ENCODE measurements at regions not wholly inside any gene's neighbourhood (a gene's known extent, or its start where the extent isn't known, plus 50 kb on each side); places are given as distances from the start of the nearest gene placed in this dataset.
"Not testable (repeated sequence)": the region's sequence is repeated elsewhere in the genome, so short reads cannot be mapped to it uniquely, and the experiment has no call there.

GRCh38 chr5:108528655-108529054 is 146.8 kb upstream of the FBXL17 start:
- DNase-seq = no peak

DNA sequence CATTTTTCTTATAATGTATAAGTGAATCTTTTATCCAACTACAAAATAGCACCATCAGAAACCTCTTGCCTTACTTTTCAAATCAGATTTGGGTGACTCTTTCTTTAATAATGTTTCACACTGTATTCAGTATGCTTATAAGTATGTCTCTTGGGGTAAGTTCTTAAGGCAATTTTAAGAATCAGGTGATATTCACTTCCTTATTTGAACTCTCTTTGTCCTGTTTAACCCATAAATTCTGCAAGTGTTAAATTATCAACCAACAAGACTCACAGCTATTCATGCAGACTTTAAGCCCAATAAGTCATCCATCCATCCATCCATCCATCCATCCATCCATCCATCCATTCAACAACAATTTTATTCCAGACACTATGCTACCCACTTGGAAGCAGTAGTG is 142.7 kb upstream of the FBXL17 start:
- DNase-seq = no peak

- no peak for DNase-seq
Observed at GRCh38 chr5:108523360-108523759, 141.5 kb upstream of the FBXL17 start.

DNA sequence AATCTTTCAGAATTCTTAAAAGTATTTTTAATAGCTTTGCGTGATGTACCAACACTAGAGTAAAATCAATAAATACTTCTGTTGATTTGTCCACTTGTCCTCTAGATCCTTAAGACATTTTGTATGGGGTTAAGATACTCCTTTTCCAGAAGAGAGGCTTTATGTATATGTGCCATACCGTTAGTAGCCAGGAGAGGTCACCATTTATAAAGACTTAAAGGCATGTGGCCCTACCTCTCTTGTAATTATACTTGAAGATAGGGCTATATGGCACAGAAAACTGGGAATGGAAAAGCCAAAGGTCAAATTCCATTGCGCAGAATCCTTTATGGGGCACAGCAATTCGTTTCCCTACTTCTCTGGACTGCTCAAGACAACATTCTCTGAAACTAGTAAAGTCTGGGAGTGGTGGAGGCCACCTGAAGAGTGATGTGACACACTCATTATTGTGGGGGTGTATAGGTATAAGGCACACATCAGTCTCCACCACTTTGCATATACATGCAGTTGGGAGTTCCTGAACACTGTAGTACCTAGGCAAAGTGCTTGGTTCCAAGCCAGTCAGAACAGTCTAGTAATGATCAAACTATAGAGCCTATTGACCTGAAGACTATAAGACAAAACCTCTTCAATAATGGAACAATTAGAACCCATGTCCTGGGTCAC is 140.1 kb upstream of the FBXL17 start:
- no peak for DNase-seq

GRCh38 chr5:108521011-108521700 is 139.3 kb upstream of the FBXL17 start:
- no peak for DNase-seq

GRCh38 chr5:108516785-108517184 is 134.9 kb upstream of the FBXL17 start:
- DNase-seq = no peak

DNA sequence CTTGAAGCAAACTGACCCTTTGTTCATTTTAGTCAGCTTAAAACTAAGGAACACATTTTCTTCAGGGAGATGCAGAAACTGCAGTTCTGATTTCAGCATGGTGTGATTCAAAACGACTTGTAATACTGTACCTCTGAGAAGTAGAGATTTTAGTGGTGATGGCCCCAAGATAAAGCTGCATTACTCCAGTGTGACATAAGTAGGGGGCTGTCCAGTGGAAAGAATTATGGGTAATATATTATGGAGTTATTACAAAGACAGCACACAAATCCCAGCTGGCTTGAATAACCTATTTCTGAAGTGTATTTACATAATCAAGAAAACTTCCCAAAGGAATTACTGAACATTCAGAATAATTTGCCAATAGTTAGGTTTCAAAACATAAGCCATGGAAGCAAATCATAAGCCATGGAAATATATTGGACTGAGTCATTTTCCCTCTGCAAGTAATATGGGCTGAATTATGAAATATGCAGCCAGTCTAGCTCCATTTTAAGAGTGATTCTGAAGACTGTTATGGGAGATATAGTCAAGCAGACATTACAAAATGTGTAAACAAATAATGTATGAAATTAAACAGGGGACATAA is 133.7 kb upstream of the FBXL17 start:
- no peak for DNase-seq

DNA sequence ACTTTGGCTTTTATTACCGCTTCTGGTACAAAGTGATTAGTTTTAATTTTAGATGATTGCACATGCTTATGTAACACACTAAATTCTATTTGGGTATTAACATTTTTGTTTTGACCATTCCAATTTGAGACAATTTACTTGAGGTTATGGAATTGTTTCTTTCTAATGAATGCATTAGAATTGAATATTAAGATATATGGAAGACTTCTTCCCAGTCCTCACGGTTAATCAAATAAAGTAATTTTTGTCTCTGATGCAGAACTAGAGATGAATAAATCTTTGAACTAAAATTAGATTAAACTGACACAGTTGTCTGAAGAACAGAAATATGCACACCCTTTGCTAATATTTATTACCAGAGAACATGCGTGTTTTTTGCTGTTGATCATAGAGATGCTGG is 127.1 kb upstream of the FBXL17 start:
- DNase-seq = no peak

DNA sequence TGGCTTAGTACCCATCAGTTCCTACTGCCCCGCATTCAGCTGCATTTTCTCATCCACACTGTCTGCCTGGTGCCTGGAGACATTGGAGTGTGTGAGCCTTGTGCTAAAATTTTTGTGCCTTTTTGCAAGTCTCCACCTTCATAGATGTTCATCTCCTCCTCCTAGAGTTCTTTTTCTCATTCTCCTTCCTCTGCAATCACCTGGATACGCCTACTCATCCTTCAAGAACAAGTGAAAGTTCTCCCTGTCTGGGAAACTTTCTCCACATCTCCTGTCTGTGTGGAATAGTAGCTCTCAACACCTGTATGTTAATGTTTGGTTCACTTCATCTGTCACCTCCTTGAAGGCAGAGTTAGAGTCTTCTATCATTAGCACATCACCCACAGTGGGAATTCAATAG is 125.7 kb upstream of the FBXL17 start:
- no peak for DNase-seq

DNA sequence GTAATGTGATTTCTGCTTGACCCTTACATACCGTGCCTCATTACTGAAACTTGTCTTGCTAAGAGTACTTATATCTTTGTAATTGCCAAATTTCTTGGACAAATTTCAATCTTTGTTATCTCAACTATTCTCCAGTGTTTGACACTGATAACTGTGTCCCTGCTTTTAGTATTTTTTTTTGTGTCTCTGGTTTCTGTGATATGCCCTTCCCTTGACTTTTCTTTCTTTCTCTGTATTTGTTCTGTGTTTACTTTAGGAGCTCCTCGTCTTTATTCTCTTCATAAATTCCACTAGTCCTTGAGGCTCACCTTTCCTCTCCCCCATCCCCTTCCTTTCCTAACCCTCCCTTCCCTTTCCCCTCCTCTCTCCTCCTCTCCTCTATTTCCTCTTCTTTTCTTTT is 123.7 kb upstream of the FBXL17 start:
- DNase-seq = no peak

DNA sequence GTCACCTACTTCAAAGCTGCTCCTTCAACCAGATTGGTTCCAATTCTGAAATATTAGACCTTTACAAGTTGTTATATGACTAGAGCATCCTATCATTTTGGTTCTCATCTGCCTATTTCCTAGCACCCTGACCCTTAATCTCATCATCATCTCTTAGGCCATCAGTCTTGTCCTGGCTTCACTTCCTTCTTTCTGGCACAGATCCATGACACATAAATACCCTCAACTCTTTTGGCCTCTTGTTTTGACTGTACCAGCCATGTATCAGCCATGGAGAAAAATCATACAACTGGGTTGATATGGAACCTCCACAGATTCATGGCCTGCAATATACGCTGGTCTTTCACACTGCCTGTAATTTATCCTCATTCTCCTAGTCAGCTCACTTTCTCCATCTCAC is 123.1 kb upstream of the FBXL17 start:
- no peak for DNase-seq

GRCh38 chr5:108503986-108504385 is 122.1 kb upstream of the FBXL17 start:
- DNase-seq = no peak

- DNase-seq = not testable (repeated sequence)
Observed at GRCh38 chr5:108495615-108496014, 113.7 kb upstream of the FBXL17 start.

- no peak for DNase-seq
Observed at GRCh38 chr5:108487951-108488350, 106.1 kb upstream of the FBXL17 start.

- DNase-seq = no peak
Observed at GRCh38 chr5:108484035-108484434, 102.1 kb upstream of the FBXL17 start.

DNA sequence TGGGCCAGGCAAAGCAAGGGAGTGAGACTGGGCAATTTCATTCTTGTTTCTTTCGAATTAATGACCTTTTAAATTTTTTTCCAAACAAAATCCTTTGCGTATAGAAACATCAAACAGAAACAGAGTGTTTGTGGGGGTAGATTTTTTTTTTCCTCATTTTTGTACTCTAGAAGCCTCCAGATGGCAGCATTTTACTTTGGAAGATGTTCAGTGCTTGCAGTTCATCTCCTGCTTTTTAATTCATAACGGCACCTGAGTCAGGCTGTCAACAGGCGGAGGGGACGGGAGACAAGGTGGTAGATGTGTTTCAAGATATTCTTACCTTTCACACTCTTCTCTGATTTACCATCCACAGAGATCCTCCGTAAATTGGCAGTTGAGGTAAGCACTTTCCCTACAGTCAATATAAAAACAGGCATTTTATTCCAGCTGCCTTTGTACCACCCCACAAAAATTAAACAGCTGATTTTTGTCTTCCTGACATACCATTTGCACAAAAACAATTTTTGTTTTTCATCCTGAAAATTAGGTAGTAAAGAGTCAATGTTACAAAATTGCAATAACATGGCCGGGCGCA is 99.5 kb upstream of the FBXL17 start:
- no peak for DNase-seq

- DNase-seq = no peak
Observed at GRCh38 chr5:108472237-108472636, 90.3 kb upstream of the FBXL17 start.

DNA sequence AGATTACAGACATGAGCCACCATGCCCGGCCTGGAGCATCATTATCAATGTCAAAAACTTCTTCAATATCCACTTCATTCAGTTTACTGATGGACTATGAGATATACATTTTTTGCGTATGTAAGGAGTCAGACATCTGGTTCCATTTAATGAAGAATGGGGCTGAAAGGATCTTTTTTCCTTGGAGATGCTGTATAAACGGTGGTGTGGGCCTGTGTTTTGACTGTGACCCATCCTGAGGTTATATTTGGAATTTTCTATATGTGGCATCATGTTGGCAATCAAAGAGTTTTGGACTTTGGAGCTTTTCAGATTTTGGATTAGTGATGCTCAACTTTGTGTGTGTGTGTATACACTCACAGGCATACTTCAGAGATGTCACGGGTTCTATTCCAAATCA is 85.7 kb upstream of the FBXL17 start:
- no peak for DNase-seq

DNA sequence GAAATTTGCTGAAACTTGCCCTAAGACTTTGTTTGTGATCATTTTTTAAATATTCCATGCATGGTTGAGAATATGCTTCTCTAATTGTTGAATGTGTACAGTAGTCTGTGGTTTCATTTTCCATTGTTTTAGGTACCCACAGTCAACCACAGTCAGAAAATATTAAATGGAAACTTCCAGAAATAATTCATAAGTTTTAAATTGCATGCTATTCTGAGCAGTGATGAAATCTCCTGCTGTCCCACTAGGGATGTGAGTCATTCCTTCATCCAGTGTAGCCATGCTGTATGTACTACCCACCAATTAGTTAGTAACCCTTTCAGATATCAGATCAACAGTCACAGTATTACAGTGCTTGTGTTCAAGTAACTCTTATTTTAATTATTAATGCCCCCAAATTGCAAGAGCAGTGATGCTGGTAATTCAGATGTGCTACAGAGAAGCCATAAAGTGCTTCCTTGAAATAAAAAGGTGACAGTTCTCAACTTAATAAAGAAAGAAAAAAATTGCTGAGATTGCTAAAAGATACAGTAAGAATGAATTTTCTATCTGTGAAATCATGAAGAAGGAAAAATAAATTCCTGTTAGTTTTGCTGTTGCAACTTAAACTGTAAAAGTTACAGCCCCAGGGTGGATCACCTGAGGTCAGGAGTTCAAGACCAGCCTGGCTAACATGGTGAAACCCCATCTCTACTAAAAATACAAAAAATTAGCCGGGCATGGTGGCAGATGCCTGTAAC is 79.9 kb upstream of the FBXL17 start:
- no peak for DNase-seq

DNA sequence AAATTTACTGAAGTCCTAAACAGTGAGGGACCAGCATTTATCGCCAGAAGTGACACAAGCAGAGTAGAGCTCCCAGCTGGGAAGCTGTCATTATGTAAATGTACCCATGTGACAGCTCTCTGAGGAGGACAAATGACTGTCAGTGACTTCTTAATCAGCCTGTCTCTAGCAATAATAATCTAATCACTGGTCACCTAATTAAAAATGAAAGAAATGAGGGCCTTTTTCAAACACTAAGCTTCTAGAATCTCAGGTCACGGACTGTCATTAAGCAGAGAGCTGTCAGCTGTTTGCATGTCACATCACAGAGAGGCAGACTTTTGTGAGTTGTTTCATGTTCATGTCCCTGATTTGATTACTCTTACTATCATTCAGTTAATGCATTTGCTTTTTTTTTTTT is 77.9 kb upstream of the FBXL17 start:
- DNase-seq = no peak

GRCh38 chr5:108451269-108451668 is 69.4 kb upstream of the FBXL17 start:
- no peak for DNase-seq

DNA sequence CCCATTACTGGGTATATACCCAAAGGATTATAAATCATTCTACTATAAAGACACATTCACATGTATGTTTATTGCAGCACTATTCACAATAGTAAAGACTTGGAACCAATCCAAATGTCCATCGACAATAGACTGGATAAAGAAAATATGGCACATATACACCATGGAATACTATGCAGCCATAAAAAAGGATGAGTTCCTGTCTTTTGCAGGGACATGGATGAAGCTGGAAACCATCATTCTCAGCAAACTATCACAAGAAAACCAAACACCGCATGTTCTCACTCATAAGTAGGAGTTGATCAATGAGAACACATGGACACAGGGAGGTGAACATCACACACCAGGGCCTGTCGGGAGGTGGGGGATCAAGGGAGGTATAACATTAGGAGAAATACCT is 62.2 kb upstream of the FBXL17 start:
- DNase-seq = not testable (repeated sequence)

DNA sequence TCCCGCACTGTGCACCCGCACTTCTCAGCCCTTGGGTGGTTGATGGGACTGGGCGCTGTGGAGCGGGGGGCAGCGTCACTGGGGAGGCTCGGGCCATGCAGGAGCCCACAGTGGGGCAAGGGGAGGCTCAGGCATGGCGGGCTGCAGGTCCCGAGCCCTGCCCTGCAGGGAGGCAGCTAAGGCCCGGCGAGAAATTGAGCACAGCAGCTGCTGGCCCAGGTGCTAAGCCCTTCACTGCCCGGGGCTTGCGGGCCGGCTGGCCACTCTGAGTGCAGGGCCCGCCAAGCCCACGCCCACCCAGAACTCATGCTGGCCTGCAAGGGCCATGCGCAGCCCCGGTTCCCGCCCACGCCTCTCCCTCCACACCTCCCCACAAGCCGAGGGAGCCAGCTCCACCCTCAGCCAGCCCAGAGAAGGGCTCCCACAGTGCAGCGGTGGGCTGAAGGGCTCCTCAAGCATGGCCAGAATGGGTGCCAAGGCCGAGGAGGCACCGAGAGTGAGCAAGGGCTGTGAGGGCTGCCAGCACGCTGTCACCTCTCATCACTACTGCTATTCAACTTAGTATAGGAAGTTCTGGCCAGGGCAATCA is 60.3 kb upstream of the FBXL17 start:
- not testable (repeated sequence) for DNase-seq
